Uterus (tissue), 2 donors: ENCODE measurements at regions not wholly inside any gene's neighbourhood (a gene's known extent, or its start where the extent isn't known, plus 50 kb on each side); places are given as distances from the start of the nearest gene placed in this dataset.

Experiments
- CTCF ChIP-seq, 4 experiments: fragments of 200-600 bp in 2 of 4; fragments of 450-650 bp in 2 of 4; sonication (generic) in 2 of 4; IDR thresholded peaks; one replicate each; pipeline ENCODE4 v1.5.1; 2016 to 2019; ENCODE audit warnings: antibody characterized with exemption in 4 of 4, mild to moderate bottlenecking in 2 of 4, moderate library complexity in 1 of 4
- POLR2A ChIP-seq, 2 donors: fragments of 450-650 bp; IDR thresholded peaks; one replicate each; pipeline ENCODE4 v1.6.1; 2016; ENCODE audit warnings: antibody characterized with exemption in 2 of 2, mild to moderate bottlenecking in 1 of 2, moderate library complexity in 1 of 2

DNA sequence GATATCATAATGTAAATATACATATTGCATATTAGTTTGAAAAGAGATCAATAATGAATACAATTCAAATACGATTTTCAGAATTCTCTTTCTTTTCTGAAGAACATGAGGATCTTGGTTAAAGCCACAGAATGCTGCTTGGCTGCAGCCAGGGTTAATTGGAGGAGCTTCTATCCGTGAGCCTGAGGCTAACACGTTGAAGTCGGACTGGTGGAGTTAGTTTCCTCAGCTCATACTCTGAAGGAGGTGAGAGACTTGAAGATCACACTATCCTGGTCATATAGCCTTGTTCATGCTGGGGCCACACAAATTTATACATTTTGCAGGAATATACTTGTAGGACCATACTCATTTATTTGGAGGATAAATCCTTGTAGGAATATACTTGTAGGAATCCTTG is 335.8 kb downstream of the TRIB2 start:
- TF ChIP-seq CTCF (IDR thresholded peaks at IDR 0.05) (no peak), POLR2A (IDR thresholded peaks at IDR 0.05) (no peak)
